ENCODE measurements at regions not wholly inside any gene's neighbourhood (a gene's known extent, or its start where the extent isn't known, plus 50 kb on each side); places are given as distances from the start of the nearest gene placed in this dataset.

DNA sequence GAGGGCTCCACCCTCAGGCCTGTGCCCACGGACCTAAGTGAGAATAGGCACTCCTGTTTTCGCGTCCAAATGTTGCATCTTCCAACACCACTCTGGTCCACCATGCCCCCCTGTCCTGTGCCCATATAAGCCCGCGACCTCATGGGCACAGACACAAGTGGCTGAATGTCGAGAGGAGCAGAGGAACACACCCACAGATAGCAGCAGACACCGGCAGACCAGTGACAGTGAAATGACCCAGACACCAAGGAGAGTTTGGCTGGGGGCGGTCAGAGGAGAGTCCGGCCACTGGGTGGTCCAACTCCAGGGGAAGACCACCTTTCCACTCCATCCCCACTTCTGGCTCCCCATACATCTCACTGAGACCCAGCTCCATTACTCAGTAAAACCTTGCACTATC lies 161.4 kb upstream of the DAB2 start:
- H3K27ac ChIP-seq = no peak overlapping the region
- H3K4me3 ChIP-seq = no peak overlapping the region
- no peak for DNase-seq (ENCODE audit: low spot score in 2 of 2)
- H3K4me1 ChIP-seq = no peaks in the 10 kb centered on the region
- intact Hi-C loops (cut with DNase I) = loop anchor here (10.0 kb wide), 1 partner anchor 1149 kb away; no protein-coding TSS in a partner anchor
- no peaks in the 10 kb centered on the region for H3K27me3 ChIP-seq
- no peaks in the 10 kb centered on the region for H3K9me3 ChIP-seq
- H3K36me3 ChIP-seq = no peaks in the 10 kb centered on the region
- TF ChIP-seq, protein P1, sequence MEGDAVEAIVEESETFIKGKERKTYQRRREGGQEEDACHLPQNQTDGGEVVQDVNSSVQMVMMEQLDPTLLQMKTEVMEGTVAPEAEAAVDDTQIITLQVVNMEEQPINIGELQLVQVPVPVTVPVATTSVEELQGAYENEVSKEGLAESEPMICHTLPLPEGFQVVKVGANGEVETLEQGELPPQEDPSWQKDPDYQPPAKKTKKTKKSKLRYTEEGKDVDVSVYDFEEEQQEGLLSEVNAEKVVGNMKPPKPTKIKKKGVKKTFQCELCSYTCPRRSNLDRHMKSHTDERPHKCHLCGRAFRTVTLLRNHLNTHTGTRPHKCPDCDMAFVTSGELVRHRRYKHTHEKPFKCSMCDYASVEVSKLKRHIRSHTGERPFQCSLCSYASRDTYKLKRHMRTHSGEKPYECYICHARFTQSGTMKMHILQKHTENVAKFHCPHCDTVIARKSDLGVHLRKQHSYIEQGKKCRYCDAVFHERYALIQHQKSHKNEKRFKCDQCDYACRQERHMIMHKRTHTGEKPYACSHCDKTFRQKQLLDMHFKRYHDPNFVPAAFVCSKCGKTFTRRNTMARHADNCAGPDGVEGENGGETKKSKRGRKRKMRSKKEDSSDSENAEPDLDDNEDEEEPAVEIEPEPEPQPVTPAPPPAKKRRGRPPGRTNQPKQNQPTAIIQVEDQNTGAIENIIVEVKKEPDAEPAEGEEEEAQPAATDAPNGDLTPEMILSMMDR (IDR thresholded peaks at IDR 0.05) = no peak

DNA sequence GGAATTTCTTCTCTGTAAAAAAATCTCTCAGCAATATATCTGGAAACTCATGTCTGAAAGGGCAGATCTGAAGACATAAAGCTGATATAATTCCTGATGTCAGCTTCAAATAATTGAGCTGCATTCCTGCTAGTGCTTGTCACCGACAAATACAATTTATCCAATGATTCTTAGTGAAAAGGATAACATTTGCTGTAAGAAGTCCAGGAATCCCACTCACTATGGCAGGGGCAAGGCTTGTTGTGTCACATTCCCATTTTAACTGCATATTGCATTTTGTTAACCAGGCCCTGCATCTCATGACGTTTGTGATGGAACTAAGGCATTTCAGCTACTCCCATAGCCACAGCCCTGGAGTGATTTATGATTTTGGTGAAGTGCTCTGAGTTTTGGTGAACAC lies 160.1 kb upstream of the DAB2 start:
- Histone ChIP-seq H3K27me3 (no peaks in the 10 kb centered on the region), H3K4me3 (no peak overlapping the region), H3K27ac (no peak overlapping the region), H3K36me3 (no peaks in the 10 kb centered on the region), H3K4me1 (no peaks in the 10 kb centered on the region), H3K9me3 (no peaks in the 10 kb centered on the region)
- TF ChIP-seq, protein P1 (IDR thresholded peaks at IDR 0.05) = no peak
- no peak for DNase-seq (ENCODE audit: low spot score in 2 of 2)
- intact Hi-C loops (cut with DNase I) = loop anchor here (10.0 kb wide), 1 partner anchor 1150 kb away; no protein-coding TSS in a partner anchor

DNA sequence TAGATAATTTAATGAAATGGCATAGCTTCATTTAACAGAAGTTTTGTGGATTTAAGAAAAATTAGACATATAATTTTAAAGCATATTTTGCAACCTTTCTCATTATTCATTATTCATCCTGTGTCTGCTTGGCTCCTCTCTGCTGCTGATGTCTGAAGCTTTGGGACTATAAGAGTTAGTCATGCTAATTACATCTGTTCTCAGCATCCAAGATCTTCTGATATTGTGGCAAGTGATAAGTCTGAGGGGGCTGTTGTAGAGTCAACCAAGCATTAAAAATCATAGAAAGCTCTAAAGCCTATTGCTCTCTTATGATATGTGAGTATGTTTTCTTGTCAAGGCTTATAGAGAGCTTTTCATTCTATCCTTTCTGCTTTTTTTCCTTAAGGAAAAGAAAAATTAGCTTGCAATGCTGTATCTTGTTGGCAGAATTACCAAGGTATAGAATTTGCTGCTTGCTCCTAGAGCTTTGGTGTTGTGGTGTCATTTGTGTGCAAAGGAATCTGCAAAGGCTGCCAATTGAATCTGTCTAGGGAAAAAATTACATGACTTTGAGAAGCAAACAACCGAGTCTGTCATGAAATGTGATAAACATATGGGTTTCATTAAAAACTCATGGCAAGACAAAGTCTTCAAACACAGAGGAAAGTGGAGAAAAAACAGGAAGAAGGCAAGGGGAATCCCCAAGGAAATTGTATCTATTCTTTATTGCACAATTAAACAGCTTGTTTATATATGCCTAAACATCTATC lies 156.1 kb upstream of the DAB2 start:
- intact Hi-C loops (cut with DNase I) = loop anchor here (10.0 kb wide), 1 partner anchor 1154 kb away; no protein-coding TSS in a partner anchor
- H3K4me3 ChIP-seq = no peak overlapping the region
- no peak overlapping the region for H3K27ac ChIP-seq
- no peaks in the 10 kb centered on the region for H3K9me3 ChIP-seq
- TF ChIP-seq, protein P1 (IDR thresholded peaks at IDR 0.05) = no peak
- H3K27me3 ChIP-seq = no peaks in the 10 kb centered on the region
- no peaks in the 10 kb centered on the region for H3K36me3 ChIP-seq
- DNase-seq (ENCODE audit: low spot score in 2 of 2) = no peak
- no peaks in the 10 kb centered on the region for H3K4me1 ChIP-seq

DNA sequence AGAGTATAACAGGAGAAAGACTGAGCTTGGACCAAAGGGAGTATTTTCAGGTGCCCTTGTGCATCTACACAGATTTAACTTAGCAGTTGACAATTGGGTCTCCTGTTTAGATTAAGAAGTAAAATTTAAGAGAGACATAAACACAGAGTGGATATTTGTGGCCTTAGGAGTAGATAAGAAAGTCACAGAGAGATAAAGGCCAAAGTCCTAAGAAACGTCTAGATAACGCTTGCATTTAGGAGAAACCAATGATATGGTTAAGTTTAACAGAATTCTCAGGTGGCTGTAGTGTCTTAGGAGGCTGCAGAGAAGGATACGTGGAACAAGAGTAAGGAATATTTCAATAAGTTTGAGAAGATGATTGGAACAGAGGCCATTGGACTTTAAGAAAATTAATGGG lies 155.0 kb upstream of the DAB2 start:
- H3K36me3 ChIP-seq = no peaks in the 10 kb centered on the region
- H3K27me3 ChIP-seq = no peaks in the 10 kb centered on the region
- no peak for DNase-seq (ENCODE audit: low spot score in 2 of 2)
- no peak overlapping the region for H3K27ac ChIP-seq
- no peak overlapping the region for H3K4me3 ChIP-seq
- no peaks in the 10 kb centered on the region for H3K4me1 ChIP-seq
- TF ChIP-seq, protein P1 (IDR thresholded peaks at IDR 0.05) = no peak
- intact Hi-C loops (cut with DNase I) = loop anchor here (2.0 to 10.0 kb wide), 2 partner anchors 1109 to 1155 kb away; no protein-coding TSS in a partner anchor
- no peaks in the 10 kb centered on the region for H3K9me3 ChIP-seq

DNA sequence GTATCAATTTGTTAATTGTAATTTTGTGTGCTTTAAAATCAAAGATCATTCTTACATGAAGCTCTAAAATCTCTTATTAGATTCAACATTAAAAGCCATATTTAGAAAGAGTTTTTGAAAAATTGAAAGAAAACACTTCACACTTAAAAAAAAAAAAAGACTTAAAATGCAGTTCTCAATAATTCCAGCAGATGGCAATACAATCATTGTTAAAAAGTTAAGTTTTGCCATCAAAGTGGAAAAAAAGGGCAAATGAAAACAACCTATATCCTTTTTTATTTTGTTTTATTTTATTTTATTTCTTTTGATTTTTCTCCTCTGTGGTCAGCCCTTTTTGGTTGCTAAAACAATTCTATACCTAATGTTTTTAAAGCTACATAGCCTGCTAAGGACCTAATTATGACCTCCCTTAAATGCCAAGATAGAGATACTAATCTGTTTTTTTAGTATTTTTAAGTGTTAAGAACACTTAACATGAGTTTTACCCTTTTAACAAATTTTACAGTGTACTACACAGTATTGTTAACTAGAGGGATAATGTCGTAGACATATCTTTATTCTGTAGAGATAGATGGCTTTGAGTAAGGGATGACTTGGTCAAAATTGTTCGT lies 154.2 kb upstream of the DAB2 start:
- Histone ChIP-seq H3K4me3 (no peak overlapping the region), H3K27me3 (no peaks in the 10 kb centered on the region), H3K4me1 (no peaks in the 10 kb centered on the region), H3K27ac (no peak overlapping the region), H3K36me3 (no peaks in the 10 kb centered on the region), H3K9me3 (no peaks in the 10 kb centered on the region)
- no peak for DNase-seq (ENCODE audit: low spot score in 2 of 2)
- intact Hi-C loops (cut with DNase I) = loop anchor here (2.0 kb wide), 1 partner anchor 1110 kb away; no protein-coding TSS in a partner anchor
- TF ChIP-seq, protein P1 (IDR thresholded peaks at IDR 0.05) = peak in 2 of 3 experiments; percentile 67

All from ascending aorta (tissue), 2 donors.